Thyroid gland (tissue), 4 donors: ENCODE measurements at regions not wholly inside any gene's neighbourhood (a gene's known extent, or its start where the extent isn't known, plus 50 kb on each side); places are given as distances from the start of the nearest gene placed in this dataset.

Experiments
- DNase-seq, 2 donors: peaks; one replicate each; pipeline ENCODE4 v3.0.0-alpha.2; 2019
- H3K27ac ChIP-seq, 3 donors: fragments of 200-600 bp; sonication (generic); 1 replicate in 2 of 3; 2 replicates in 1 of 3; pipeline ENCODE4 v1.5.1; 2016 to 2019; ENCODE audit warnings: mild to moderate bottlenecking in 1 of 3, moderate library complexity in 1 of 3
- H3K27me3 ChIP-seq: fragments of 200-600 bp; sonication (generic); one replicate; pipeline ENCODE4 v1.5.1; 2019
- H3K36me3 ChIP-seq, 2 donors: fragments of 200-600 bp; sonication (generic); one replicate each; pipeline ENCODE4 v1.5.1; 2016 to 2019
- H3K4me1 ChIP-seq, 2 donors: fragments of 200-600 bp; sonication (generic); one replicate each; pipeline ENCODE4 v1.5.1; 2017 to 2019
- H3K4me3 ChIP-seq, 3 donors: fragments of 200-600 bp; sonication (generic); replicated peaks in 1 of 3; 1 replicate in 2 of 3; 2 replicates in 1 of 3; pipeline ENCODE4 v1.5.1; 2016; ENCODE audit warnings: mild to moderate bottlenecking in 1 of 3
- H3K9me3 ChIP-seq: fragments of 200-600 bp; sonication (generic); one replicate; pipeline ENCODE4 v1.5.1; 2017
- POLR2A ChIP-seq, 2 donors: fragments of 450-650 bp; IDR thresholded peaks; one replicate each; pipeline ENCODE4 v1.6.1; 2017; ENCODE audit warnings: antibody characterized with exemption in 2 of 2, mild to moderate bottlenecking in 2 of 2, moderate library complexity in 1 of 2
- WGBS, 2 donors: methylation state at CpG; one replicate each; pipeline ENCODE4 v1.1.5; 2017; 5-methylcytosine and 5-hydroxymethylcytosine counted together
- intact Hi-C: fragments of 100-400 bp; cut with DNase I; formaldehyde crosslinking; loops from one replicate; pipeline ENCODE4 v1.15.1; 2023
- TF ChIP-seq, protein P1 (sequence below), 6 experiments: fragments of 200-600 bp in 3 of 6; fragments of 450-650 bp in 3 of 6; sonication (generic) in 3 of 6; IDR thresholded peaks; one replicate each; pipeline ENCODE4 v1.5.1; 2016 to 2019; ENCODE audit warnings: antibody characterized with exemption in 6 of 6, mild to moderate bottlenecking in 2 of 6, inconsistent platforms in 1 of 6, moderate library complexity in 1 of 6

DNA sequence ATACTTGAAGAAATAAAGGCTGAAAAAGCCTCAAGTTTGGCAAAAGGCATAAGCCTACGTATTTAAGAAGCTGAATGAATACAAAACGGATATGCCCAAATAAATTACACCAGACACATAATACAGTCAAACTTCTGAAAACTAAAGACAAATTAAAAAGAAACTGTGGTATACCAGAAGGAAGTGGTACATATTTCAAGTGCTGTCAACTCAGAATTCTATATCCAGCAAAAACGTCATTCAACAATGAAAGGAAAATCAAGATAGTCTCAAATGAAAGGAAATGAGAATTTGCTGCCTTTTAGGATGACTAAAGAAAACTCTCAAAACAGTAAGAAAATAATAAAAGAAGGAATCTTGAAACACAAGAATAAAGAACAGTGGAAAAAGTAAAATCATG is 69.5 kb downstream of the POLR1D start:
- 84 to 90% methylated on average over 3 of the region's 3 CpGs for WGBS, 2 donors
- Histone ChIP-seq H3K27me3 (no peaks in the 10 kb centered on the region), H3K27ac (no peak overlapping the region), H3K9me3 (no peaks in the 10 kb centered on the region), H3K36me3 (no peaks in the 10 kb centered on the region), H3K4me3 (no peak overlapping the region), H3K4me1 (no peaks in the 10 kb centered on the region)
- no peak for DNase-seq
- intact Hi-C loops, result no loop called here
- TF ChIP-seq, protein P1, sequence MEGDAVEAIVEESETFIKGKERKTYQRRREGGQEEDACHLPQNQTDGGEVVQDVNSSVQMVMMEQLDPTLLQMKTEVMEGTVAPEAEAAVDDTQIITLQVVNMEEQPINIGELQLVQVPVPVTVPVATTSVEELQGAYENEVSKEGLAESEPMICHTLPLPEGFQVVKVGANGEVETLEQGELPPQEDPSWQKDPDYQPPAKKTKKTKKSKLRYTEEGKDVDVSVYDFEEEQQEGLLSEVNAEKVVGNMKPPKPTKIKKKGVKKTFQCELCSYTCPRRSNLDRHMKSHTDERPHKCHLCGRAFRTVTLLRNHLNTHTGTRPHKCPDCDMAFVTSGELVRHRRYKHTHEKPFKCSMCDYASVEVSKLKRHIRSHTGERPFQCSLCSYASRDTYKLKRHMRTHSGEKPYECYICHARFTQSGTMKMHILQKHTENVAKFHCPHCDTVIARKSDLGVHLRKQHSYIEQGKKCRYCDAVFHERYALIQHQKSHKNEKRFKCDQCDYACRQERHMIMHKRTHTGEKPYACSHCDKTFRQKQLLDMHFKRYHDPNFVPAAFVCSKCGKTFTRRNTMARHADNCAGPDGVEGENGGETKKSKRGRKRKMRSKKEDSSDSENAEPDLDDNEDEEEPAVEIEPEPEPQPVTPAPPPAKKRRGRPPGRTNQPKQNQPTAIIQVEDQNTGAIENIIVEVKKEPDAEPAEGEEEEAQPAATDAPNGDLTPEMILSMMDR (IDR thresholded peaks at IDR 0.05), result no peak
- no peak for TF ChIP-seq POLR2A (IDR thresholded peaks at IDR 0.05)

DNA sequence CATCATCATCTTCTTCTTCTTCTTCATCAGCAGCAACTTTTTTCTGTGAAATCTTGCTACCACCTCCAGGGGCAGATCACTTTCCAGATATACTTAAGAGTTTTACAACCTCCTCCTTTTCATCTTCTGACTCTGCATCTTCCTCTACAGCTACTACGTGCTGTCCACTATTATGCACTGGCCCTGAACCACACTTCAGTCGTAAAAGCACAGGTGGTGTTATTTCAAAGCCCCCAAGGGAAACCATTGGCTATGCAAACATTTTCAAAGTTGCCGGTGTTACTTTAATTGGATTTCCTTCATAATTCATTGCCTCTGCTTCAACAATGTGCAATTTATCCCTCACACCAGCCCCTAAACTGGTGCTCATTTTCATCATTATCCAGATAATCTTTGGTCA is 75.0 kb downstream of the POLR1D start:
- no peak for DNase-seq
- intact Hi-C loops, result no loop called here
- TF ChIP-seq, protein P1 (IDR thresholded peaks at IDR 0.05), result no peak
- TF ChIP-seq POLR2A (IDR thresholded peaks at IDR 0.05), result no peak

DNA sequence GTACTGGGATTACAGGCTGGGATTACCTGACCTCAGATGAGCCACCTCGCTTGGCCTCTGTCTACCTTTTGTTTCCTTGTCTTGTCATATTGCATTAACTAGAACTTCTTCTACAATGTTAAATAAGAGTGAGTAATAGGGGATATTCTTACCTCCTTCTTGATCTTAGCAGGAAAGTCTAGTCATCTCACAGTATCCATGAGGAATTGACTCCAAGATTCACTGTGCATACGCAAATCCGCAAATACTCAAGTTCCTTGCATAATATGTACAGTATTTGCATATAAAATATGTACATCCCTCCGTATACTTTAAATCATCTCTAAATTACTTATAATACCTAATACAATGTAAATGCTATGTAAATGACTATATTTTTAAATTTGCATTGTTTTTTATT is 78.3 kb downstream of the POLR1D start:
- intact Hi-C loops, result no loop called here
- no peak for TF ChIP-seq POLR2A (IDR thresholded peaks at IDR 0.05)
- TF ChIP-seq, protein P1 (IDR thresholded peaks at IDR 0.05), result no peak
- Histone ChIP-seq H3K4me1 (no peaks in the 10 kb centered on the region), H3K27me3 (no peaks in the 10 kb centered on the region), H3K36me3 (no peaks in the 10 kb centered on the region), H3K27ac (no peak overlapping the region), H3K9me3 (no peaks in the 10 kb centered on the region), H3K4me3 (no peak overlapping the region)
- WGBS, 2 donors, result 94% methylated on average over 4 of the region's 4 CpGs
- DNase-seq, result no peak

More for the DNA sequence above, 75.0 kb downstream of the POLR1D start:
- Histone ChIP-seq H3K4me3 (no peak overlapping the region), H3K27ac (no peak overlapping the region), H3K9me3 (no peaks in the 10 kb centered on the region), H3K27me3 (no peaks in the 10 kb centered on the region), H3K4me1 (no peaks in the 10 kb centered on the region), H3K36me3 (no peaks in the 10 kb centered on the region)
- WGBS, 2 donors, result 34 to 54% methylated on average over 3 of the region's 3 CpGs

DNA sequence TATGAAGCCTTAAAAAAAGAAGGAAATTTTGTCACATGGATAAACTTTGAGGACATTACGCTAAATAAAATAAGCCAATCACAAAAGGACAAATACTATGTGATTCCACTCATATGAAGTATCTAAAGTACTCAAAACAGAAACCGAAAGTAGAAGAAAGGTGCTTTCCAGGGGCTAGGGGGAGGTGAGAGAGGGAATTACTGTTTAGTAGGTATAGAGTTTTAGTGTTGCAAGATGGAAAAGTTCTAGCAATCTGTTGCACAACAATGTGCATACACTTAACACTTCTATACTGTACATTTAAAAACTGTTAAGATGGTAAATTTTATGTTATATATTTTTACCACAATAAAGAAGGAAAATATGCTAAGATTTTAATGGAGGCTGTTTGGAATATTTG is 83.0 kb downstream of the POLR1D start:
- no peak overlapping the region for H3K27ac ChIP-seq
- H3K4me3 ChIP-seq, result no peak overlapping the region
- H3K4me1 ChIP-seq, result no peaks in the 10 kb centered on the region
- intact Hi-C loops, result no loop called here
- H3K9me3 ChIP-seq, result no peaks in the 10 kb centered on the region
- 78 to 86% methylated on average over 2 of the region's 2 CpGs for WGBS, 2 donors
- TF ChIP-seq POLR2A (IDR thresholded peaks at IDR 0.05), result no peak
- TF ChIP-seq, protein P1 (IDR thresholded peaks at IDR 0.05), result no peak
- DNase-seq, result no peak
- H3K36me3 ChIP-seq, result no peaks in the 10 kb centered on the region
- H3K27me3 ChIP-seq, result no peaks in the 10 kb centered on the region

DNA sequence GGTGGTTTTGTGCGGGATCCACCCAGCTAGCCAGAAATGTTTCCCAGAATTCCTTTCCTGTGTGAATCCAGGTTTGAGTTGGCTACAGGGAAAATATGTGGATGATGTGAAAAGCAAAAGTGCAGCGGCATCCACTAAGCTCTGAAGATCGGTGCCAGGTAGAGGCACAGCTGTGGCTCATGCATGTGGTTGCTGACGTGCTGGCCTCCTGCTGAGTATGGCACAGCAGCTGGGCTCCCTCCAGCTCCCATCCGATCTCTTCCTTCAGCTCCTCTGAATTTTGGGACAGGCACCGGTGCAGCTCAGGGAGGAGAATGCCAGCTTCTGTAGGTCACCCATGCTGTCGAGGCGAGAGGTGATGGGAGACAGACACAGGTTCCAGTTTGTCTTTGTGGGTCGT is 84.0 kb upstream of the GSX1 start:
- 83 to 85% methylated on average over 9 of the region's 9 CpGs for WGBS, 2 donors
- Histone ChIP-seq H3K4me3 (no peak overlapping the region), H3K27ac (no peak overlapping the region), H3K27me3 (no peaks in the 10 kb centered on the region), H3K4me1 (no peaks in the 10 kb centered on the region), H3K36me3 (no peaks in the 10 kb centered on the region), H3K9me3 (no peaks in the 10 kb centered on the region)
- no peak for TF ChIP-seq POLR2A (IDR thresholded peaks at IDR 0.05)
- TF ChIP-seq, protein P1 (IDR thresholded peaks at IDR 0.05), result no peak
- intact Hi-C loops, result no loop called here
- DNase-seq, result no peak
